ENCODE measurements at regions not wholly inside any gene's neighbourhood (a gene's known extent, or its start where the extent isn't known, plus 50 kb on each side); places are given as distances from the start of the nearest gene placed in this dataset.
"Not testable (repeated sequence)": the region's sequence is repeated elsewhere in the genome, so short reads cannot be mapped to it uniquely, and the experiment has no call there.

DNA sequence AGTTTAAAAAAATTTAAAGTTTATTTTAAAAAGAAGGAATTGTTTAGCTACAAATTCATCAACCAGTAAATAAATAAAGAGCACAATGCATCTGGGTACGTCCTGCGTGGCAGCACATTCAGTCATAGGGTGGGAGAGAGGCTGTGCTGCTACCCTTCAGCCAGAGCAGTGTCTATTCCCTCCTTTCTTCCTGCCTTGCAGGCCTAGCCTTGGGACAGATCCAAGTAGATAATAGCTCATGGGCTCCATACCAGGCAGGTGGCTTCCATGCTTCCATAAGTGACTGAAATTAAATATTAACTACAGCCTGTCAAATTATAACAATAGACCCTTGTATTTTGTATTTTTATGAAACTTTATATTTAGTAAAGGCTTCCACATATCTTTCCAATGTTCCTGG, 408.3 kb upstream of the RGMB start:
- ATAC-seq (no peak), DNase-seq (no peak)
- Mint-ChIP-seq H3K27ac (no peak overlapping the region), H3K9me3 (peaks cover 0 to 6% of the 10 kb centered on the region in 2 donors), H3K4me1 (no peaks in the 10 kb centered on the region), H3K4me3 (no peak overlapping the region), H3K27me3 (no peaks in the 10 kb centered on the region)

GRCh38 chr5:98368141-98368540, 405.3 kb upstream of the RGMB start:
- Mint-ChIP-seq H3K27me3 (no peaks in the 10 kb centered on the region), H3K4me3 (no peak overlapping the region), H3K9me3 (no peaks in the 10 kb centered on the region), H3K27ac (no peak overlapping the region), H3K4me1 (no peaks in the 10 kb centered on the region)
- DNase-seq: no peak
- ATAC-seq: no peak

DNA sequence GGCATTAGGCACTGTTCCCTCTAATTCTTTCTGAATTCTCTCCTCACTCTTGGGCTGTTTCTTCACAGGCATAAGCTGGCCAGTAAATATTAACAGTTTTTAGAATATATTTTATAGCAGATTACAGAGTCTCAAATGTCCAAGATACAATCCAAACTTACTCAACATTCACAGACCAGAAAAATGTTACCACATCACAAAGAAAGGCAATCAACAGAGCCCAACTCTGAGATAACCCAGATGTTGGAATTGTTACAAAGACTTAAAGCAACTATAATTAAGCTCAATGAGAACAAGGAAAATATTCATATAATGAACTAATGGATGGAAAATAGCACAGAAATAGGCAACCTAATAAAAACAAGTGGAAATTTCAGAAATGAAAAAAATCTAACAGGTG, 401.1 kb upstream of the RGMB start:
- Mint-ChIP-seq H3K4me1 (no peaks in the 10 kb centered on the region), H3K27ac (no peak overlapping the region), H3K4me3 (no peak overlapping the region), H3K27me3 (no peaks in the 10 kb centered on the region), H3K9me3 (no peaks in the 10 kb centered on the region)
- DNase-seq (no peak), ATAC-seq (no peak)

- H3K9me3 Mint-ChIP-seq: no peaks in the 10 kb centered on the region
- H3K4me1 Mint-ChIP-seq: no peaks in the 10 kb centered on the region
- DNase-seq (no peak), ATAC-seq (no peak)
- H3K27me3 Mint-ChIP-seq: peaks cover 10% of the 10 kb centered on the region
- no peak overlapping the region for H3K4me3 Mint-ChIP-seq
- no peak overlapping the region for H3K27ac Mint-ChIP-seq
These were observed 381.4 kb upstream of the RGMB start for GRCh38 chr5:98391921-98392625.

GRCh38 chr5:98393205-98393604, 380.3 kb upstream of the RGMB start:
- DNase-seq, H3K9me3 Mint-ChIP-seq, ATAC-seq, H3K27ac Mint-ChIP-seq, H3K4me3 Mint-ChIP-seq, H3K4me1 Mint-ChIP-seq: not testable (repeated sequence)
- H3K27me3 Mint-ChIP-seq: peaks cover 10% of the 10 kb centered on the region

GRCh38 chr5:98397081-98397480, 376.4 kb upstream of the RGMB start:
- no peak overlapping the region for H3K27ac Mint-ChIP-seq
- no peaks in the 10 kb centered on the region for H3K9me3 Mint-ChIP-seq
- DNase-seq (no peak), ATAC-seq (no peak)
- H3K27me3 Mint-ChIP-seq: peaks cover 10% of the 10 kb centered on the region
- H3K4me3 Mint-ChIP-seq: no peak overlapping the region
- H3K4me1 Mint-ChIP-seq: no peaks in the 10 kb centered on the region

DNA sequence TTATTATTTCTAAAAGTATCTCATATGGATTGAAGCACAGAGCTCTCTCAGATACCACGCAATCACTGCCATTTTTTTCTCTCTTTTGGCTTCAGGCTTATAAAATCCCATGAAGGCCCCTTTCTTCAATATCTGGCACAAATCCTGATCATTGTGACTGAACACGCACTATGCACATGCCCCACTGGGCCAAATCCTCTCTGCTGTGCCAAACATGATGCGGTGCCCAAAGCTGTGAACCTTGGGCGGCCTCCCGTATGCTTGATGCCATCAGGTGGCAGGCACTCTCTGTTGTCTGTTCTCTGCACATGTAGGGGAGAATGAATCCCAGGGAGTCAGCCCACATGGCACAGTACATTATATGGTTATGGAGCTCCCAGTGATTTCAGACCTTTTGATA, 375.0 kb upstream of the RGMB start:
- Mint-ChIP-seq H3K27me3 (no peaks in the 10 kb centered on the region), H3K4me3 (no peak overlapping the region), H3K9me3 (no peaks in the 10 kb centered on the region), H3K4me1 (no peaks in the 10 kb centered on the region), H3K27ac (no peak overlapping the region)
- ATAC-seq: no peak
- no peak for DNase-seq

- no peak for ATAC-seq
- DNase-seq: no peak
- Mint-ChIP-seq H3K4me1 (no peaks in the 10 kb centered on the region), H3K27ac (no peak overlapping the region), H3K4me3 (no peak overlapping the region), H3K27me3 (no peaks in the 10 kb centered on the region), H3K9me3 (no peaks in the 10 kb centered on the region)
These were observed 371.8 kb upstream of the RGMB start for GRCh38 chr5:98401656-98402055.

- Mint-ChIP-seq H3K4me1 (no peaks in the 10 kb centered on the region), H3K4me3 (no peak overlapping the region), H3K27me3 (no peaks in the 10 kb centered on the region), H3K9me3 (no peaks in the 10 kb centered on the region), H3K27ac (no peak overlapping the region)
- no peak for DNase-seq
- ATAC-seq: no peak
These were observed 371.3 kb upstream of the RGMB start for GRCh38 chr5:98402130-98402529.

DNA sequence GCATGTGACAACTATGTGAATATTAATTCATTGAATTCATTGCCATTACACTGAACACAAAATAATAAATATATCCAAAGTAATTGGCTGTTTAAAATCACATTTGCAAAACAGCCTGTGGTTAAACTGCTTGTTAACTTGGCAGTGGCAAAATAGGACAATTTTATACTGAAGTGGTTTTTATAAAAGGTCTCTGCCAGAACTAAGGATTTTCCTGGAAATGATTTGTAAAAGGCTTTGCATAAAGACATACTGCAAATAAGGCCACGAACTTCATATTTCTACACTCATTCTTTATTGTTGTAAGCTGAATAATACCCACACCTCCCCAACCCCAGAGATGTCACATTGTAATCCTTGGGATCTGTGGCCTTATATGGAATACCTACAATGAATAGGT, 370.3 kb upstream of the RGMB start:
- H3K4me1 Mint-ChIP-seq: no peaks in the 10 kb centered on the region
- no peak for ATAC-seq
- H3K27ac Mint-ChIP-seq: no peak overlapping the region
- no peak overlapping the region for H3K4me3 Mint-ChIP-seq
- H3K9me3 Mint-ChIP-seq: no peaks in the 10 kb centered on the region
- H3K27me3 Mint-ChIP-seq: no peaks in the 10 kb centered on the region
- no peak for DNase-seq

DNA sequence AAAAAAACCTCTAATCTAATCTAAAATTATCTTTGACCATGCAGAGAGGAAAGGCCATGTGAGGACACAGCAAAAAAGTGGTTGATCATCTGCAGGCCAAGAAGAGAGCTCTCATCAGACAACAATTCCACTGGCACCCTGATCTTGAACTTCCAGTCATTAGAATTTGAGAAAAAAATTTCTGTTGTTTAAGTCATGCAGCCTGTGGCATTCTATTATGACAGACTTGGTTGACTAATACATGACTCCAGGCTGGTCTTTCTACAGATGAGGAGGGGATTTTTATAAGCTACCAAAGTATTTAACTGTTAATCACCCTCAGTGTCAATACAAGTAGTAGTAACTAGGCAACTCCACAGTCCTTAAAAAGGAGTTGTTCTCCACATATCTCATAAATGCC, 358.5 kb upstream of the RGMB start:
- DNase-seq (no peak), ATAC-seq (no peak)
- Mint-ChIP-seq H3K4me3 (no peak overlapping the region), H3K27me3 (peaks cover 7% of the 10 kb centered on the region), H3K9me3 (no peaks in the 10 kb centered on the region), H3K27ac (no peak overlapping the region), H3K4me1 (no peaks in the 10 kb centered on the region)

DNA sequence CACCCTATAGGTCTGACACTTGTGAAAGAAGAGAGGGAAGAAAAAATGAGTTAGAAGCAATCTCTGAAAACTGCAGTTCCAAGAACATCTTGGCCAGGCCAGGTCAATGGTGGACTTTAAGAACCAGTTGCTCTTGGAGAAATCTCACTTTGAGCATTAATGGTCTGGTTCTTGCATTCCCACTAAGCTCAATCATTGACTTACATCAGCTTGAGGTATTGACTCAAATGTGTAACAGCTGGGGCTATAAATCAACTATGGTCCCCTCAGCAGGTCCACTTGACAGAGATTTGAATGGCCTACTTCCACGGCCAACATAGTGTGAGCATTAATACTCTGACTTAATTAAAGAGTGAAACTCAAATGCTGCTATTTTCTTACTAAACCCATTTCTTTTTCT, 357.8 kb upstream of the RGMB start:
- ATAC-seq: no peak
- no peaks in the 10 kb centered on the region for H3K4me1 Mint-ChIP-seq
- H3K4me3 Mint-ChIP-seq: no peak overlapping the region

GRCh38 chr5:98416541-98416940, 356.9 kb upstream of the RGMB start:
- ATAC-seq (no peak), DNase-seq (no peak)
- Mint-ChIP-seq H3K9me3 (no peaks in the 10 kb centered on the region), H3K4me1 (no peaks in the 10 kb centered on the region), H3K27me3 (peaks cover 7% of the 10 kb centered on the region), H3K4me3 (no peak overlapping the region), H3K27ac (no peak overlapping the region)

More for the DNA sequence above, 357.8 kb upstream of the RGMB start:
- Mint-ChIP-seq H3K9me3 (no peaks in the 10 kb centered on the region), H3K27ac (no peak overlapping the region), H3K27me3 (peaks cover 7% of the 10 kb centered on the region)
- no peak for DNase-seq

- Mint-ChIP-seq H3K27ac (no peak overlapping the region), H3K4me3 (no peak overlapping the region), H3K9me3 (no peaks in the 10 kb centered on the region), H3K4me1 (no peaks in the 10 kb centered on the region), H3K27me3 (peaks cover 7% of the 10 kb centered on the region)
- ATAC-seq (no peak), DNase-seq (no peak)
These were observed 353.6 kb upstream of the RGMB start for GRCh38 chr5:98419825-98420224.

DNA sequence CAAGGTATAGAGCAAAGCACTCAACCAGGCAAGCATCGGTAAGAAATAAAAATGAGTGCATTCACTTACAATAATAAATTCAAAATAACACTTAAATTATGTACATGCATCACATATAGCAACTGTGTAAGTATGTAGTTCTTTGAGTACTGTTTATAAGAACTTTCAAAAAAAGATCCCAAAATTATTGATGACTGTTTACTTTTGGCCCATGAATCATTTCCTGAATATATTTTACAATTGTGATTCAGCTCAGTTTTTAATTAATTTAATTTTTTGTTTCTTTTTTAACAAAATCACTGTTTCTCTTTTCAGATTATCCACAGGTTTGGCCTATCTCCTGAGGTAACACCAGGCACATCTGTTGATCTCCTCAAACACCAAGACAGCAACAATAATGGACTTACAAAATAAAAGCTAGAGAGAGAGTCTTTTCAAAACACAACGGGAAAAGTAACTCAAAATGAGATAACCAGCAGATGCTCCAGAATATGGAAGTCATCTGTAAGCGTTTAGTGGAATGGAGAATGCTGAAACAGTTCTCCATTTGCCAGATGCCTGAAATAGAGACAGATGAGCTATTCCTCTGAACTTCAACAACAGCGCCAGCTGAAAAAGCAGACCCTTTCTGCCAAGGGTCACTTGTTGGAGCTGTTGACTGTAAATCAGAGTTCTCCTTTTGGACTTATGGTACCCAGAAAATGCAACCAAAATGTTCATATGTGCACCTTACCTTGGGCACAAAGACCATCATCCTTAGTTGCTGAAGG, 348.6 kb upstream of the RGMB start:
- no peak for ATAC-seq
- Mint-ChIP-seq H3K9me3 (no peaks in the 10 kb centered on the region), H3K27ac (no peak overlapping the region), H3K4me3 (no peak overlapping the region), H3K27me3 (no peaks in the 10 kb centered on the region), H3K4me1 (no peaks in the 10 kb centered on the region)
- no peak for DNase-seq

GRCh38 chr5:98425640-98426039, 347.8 kb upstream of the RGMB start:
- DNase-seq (no peak), ATAC-seq (no peak)
- Mint-ChIP-seq H3K27ac (no peak overlapping the region), H3K27me3 (no peaks in the 10 kb centered on the region), H3K4me3 (no peak overlapping the region), H3K9me3 (no peaks in the 10 kb centered on the region), H3K4me1 (no peaks in the 10 kb centered on the region)

- H3K4me1 Mint-ChIP-seq: no peaks in the 10 kb centered on the region
- ATAC-seq (no peak), DNase-seq (no peak)
- no peak overlapping the region for H3K4me3 Mint-ChIP-seq
- no peaks in the 10 kb centered on the region for H3K27me3 Mint-ChIP-seq
- no peaks in the 10 kb centered on the region for H3K9me3 Mint-ChIP-seq
- no peak overlapping the region for H3K27ac Mint-ChIP-seq
These were observed 344.7 kb upstream of the RGMB start for GRCh38 chr5:98428806-98429205.
